Activated naive CD4-positive, alpha-beta T cell (primary cell): ENCODE measurements at regions not wholly inside any gene's neighbourhood (a gene's known extent, or its start where the extent isn't known, plus 50 kb on each side); places are given as distances from the start of the nearest gene placed in this dataset.

Experiments
- DNase-seq, 4 experiments: peaks; one replicate each; lab custom pipeline; 2025; lab: John Stamatoyannopoulos, UW

DNA sequence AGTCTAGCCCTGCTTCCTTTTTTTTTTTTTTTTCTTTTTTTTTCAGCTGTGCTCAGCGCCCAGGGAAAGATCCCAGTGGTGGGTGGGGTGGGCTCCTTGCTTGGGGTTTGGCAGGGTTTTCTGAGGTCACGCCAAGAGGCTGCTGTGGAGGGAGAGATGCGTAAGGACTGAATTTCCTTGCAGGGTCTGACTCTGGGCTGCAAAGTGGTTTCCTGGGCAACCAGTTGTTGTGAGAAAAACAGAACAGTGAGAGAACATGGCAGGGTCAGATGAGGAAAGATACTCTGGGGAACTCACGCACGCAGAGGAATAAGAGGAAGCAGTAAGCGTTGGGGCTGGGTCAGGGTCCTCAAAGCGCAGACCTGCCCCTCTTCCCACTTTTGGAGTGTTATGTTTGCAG lies 119.5 kb downstream of the IRF8 start:
- DNase-seq: no peak

GRCh38 chr16:86018941-86019340 lies 120.0 kb downstream of the IRF8 start:
- no peak for DNase-seq

- DNase-seq: no peak
Observed at GRCh38 chr16:86019446-86020047, 120.6 kb downstream of the IRF8 start.

DNA sequence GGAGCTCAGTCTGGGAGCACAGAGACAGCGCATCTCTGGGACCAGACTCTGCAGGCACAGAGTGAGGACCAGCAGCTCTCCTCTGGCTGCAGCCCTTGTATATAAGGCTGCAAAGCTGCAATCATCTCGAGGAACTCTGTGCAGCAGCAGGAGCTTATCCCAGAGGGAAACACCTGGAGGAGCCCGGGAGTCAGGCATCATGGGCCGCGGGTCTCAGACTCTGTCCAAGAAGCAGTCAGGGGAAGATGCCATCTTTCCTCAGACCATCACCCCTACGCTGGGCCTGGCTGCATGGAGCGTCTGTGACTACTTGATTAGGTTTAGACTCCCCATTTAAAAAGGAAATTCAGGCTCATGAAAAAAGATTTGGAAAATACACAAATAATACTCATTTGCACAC lies 122.0 kb downstream of the IRF8 start:
- DNase-seq: no peak

DNA sequence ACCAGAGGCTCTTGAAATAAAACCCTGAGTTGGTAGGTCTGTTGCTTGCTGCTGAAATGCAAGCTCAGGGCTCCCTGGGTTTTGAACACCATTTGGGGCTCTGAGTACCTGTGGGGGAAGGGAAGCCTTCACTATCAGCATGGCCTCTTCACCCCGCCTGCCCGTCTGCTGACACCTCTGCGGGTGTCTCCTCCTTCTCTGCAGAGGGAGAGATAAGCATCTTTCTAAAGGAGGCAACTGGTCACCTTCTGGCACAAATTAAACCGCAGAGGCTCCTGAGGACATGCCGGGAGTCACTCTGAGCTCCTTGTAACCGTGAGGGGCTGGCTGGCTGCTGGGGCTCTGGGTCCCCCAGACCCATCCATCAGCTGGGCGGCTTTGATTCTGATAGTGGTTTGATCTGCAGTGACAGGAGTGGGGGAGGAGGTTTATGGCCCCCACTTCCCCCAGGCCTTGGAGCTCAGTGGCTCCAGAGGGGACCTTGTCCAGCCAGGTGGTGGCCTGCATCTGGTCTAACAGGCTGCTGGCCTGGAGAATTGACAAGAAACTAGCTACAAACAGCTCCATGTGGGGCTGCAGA lies 123.5 kb downstream of the IRF8 start:
- no peak for DNase-seq

GRCh38 chr16:86024210-86024609 lies 125.2 kb downstream of the IRF8 start:
- DNase-seq: no peak

GRCh38 chr16:86025706-86026105 lies 126.7 kb downstream of the IRF8 start:
- no peak for DNase-seq

DNA sequence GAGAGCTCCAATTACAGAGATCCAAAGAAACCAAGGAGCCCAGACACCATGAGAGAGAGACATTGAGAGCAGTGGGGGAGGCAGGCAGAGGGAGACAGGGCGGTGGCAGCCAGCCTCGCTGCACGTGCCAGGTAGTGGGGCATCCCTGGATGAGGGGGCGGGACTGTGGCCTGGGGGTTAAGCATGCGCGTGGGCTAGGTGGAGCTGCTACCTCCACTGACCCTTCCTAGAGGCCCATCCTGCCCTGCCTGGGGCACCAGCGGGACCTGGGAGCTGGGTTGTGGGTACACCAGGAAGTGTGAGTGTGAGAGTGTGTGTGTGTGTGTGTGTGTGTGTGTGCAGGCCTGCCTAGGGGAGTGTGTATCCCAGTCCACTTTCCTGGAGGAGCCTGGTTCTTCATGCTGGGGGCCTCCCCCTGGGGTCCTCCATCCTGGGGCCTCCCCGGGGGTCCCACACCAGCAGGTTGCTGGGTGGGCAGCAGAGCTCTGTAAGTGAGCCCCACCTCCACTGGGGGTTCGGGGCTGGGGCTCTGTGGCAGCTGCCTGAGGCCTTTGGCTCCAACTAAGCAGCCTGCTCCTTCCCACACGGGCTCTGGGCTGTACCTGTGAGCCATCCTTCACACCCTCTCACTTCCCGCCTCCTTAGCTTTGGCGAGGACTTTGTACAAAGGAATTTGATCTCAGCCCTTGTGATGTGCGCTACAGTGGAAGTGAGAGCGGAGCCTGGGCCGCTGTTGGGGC lies 127.4 kb downstream of the IRF8 start:
- DNase-seq: no peak

GRCh38 chr16:86026916-86027315 lies 128.0 kb downstream of the IRF8 start:
- no peak for DNase-seq

- DNase-seq: no peak
Observed at GRCh38 chr16:86027373-86028126, 128.6 kb downstream of the IRF8 start.

DNA sequence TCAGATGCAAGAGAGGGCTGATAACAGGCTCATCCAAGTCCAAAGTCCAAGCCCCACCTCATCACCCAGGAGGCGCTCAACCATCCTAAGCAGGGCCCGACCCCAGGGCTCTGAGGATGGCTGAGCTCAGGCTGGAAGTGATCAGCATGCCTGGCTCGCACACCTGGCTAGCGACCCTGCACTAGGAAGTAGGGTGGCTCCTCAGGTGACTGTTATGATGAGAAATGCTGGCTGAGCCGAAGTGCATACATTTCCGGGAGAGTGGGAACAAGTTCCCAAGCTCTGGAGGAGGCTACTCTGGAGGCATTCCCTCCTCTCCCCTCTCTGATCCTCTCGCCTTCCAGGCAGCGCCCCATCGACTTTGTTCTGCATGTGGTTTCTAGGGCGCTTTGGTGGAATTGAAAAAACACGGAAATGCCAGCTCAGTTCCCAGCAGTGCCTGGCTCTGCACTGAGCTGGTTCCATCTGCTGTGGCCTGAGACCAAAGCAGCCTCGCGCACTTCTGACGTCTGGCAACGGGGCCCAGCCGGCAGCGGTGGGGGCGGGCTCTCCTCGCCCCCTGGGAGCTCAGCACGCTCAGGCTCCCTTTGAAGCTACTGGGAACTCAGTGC lies 130.3 kb downstream of the IRF8 start:
- no peak for DNase-seq

- no peak for DNase-seq
Observed at GRCh38 chr16:86030116-86030515, 131.2 kb downstream of the IRF8 start.

DNA sequence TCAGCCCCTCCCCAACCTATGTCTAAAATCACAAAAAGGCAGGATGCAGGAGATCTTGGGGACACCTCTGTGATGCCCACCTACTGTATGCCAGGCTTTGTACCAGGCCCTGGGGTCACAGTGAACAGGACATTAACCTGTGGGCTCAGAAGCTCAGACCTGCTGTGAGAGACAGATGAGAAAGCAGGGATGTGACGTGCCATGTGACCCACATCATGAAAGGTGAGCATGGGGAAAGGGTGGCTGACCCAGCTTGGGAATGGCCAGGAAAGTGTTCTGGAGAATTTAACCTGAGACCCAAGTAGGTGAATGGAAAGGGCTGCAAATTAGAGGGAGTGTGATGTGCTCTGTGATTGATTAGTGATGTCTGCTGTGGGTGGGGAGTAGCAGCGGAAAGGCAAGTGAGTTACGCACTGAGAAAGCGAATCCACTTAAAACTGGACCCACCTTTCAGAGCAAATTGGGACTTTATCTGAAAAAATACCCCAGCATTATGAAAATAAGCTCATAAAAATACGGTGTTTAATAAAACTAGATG lies 132.2 kb downstream of the IRF8 start:
- no peak for DNase-seq

DNA sequence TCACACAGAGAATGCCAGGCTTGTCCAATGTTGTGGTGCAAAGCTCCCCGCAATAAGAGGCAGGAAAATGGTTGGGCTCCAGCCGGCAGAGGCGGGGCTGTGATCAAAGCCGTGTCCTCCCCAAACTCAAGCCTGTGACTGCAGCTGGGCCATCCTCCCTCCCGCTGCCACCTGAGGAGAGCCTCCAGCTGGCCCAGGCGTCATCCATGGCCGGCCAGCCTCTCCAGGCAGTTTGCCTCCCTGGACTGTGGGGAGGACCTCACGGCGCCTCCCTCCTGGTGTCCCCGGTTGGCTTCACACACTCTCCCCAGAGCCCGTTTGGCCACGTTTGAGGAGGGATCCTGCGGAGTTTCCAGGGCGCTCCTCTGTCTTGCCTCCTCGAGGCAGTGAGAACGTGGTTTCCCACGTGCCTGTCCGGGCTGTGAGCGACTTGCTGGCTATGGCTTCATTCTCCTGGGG lies 134.1 kb downstream of the IRF8 start:
- DNase-seq: no peak

- DNase-seq: no peak
Observed at GRCh38 chr16:86033971-86034370, 135.0 kb downstream of the IRF8 start.

GRCh38 chr16:86034421-86034919 lies 135.5 kb downstream of the IRF8 start:
- no peak for DNase-seq

- DNase-seq: no peak
Observed at GRCh38 chr16:86035906-86036305, 136.9 kb downstream of the IRF8 start.

- no peak for DNase-seq
Observed at GRCh38 chr16:86037999-86038925, 139.3 kb downstream of the IRF8 start.

DNA sequence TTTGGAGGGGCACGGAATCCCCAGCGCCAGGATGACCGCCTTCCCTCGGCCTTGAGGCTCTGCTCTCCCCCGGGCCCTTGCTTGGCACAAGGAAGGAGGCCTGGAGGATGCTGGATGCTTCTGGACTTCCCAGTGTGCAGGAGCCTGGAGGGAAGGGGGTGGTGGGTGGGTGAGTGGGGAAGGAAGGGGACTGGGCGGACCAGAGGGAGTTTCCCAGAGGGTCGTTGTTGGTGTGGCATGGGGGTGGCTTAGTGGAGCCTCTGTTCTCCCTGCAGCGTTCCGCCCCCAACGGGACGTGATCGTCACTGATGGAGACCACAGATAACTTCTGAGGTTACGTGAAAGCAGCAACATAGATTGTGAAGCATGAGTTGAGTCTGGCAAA lies 140.0 kb downstream of the IRF8 start:
- no peak for DNase-seq

DNA sequence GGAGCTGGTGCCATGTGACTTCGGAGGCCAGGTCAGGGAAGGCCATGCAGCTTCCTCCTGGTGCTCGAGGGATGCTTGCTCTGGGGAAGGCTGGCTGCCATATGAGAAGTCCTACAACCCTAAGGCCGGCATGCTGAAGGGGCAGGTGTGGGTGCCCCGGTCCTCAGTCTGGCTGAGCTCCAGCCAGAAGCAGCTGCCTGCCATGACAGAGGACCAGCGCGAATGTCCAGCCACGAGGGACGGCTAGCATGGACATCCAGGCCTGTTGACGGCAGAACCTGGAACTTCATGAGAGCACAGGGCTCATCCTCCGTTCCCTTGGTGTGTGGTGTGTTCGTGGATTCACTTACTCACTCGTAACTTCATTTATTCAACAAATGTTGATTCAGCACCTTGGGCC lies 140.6 kb downstream of the IRF8 start:
- no peak for DNase-seq

DNA sequence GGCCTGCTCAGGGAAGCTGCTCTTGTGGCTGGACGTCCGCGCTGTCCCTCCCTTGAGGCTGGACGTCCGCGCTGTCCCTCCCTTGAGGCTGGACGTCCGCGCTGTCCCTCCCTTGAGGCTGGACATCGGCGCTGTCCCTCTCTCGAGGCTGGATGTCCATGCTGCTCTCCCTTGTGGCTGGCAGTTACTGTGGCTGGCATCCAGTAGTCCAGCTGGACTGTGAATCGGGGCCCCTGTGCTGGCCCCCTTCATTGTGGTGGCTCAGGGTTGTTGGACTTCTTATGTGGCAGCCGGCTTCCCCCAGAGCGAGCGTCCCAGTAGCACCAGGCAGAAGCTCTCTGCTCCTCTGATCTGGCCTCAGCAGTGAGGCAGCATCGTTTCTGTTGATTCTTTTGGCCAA lies 141.5 kb downstream of the IRF8 start:
- no peak for DNase-seq
